HCT116 (cell line): ENCODE measurements at regions not wholly inside any gene's neighbourhood (a gene's known extent, or its start where the extent isn't known, plus 50 kb on each side); places are given as distances from the start of the nearest gene placed in this dataset.

Experiments used
- EGR1 ChIP-seq: IDR thresholded peaks from 2 replicates; pipeline ENCODE4 v1.6.1; 2012; ENCODE audit warnings: low read depth
- SIN3A ChIP-seq: IDR thresholded peaks from 2 replicates; pipeline ENCODE4 v1.6.1; 2012; ENCODE audit warnings: low read depth
- SP1 ChIP-seq: IDR thresholded peaks from 2 replicates; pipeline ENCODE4 v1.6.1; 2012; ENCODE audit warnings: low read depth
- TCF7L2 ChIP-seq: IDR thresholded peaks from 2 replicates; pipeline ENCODE4 v1.7.0; 2011; ENCODE audit warnings: borderline replicate concordance, inconsistent platforms; ENCODE audit not compliant: insufficient read depth, insufficient read length; ENCODE audit errors: extremely low read depth
- YY1 ChIP-seq: IDR thresholded peaks from 2 replicates; pipeline ENCODE4 v1.6.1; 2011; ENCODE audit warnings: low read length, low read depth, moderate library complexity, mild to moderate bottlenecking; ENCODE audit not compliant: insufficient replicate concordance; ENCODE audit errors: extremely low read depth
- ZFX ChIP-seq: fragments of 450-650 bp; IDR thresholded peaks from 2 replicates; pipeline ENCODE4 v1.6.1; 2017
- TF ChIP-seq, protein P1 (sequence below): IDR thresholded peaks from 2 replicates; pipeline ENCODE4 v1.6.1; 2012; ENCODE audit warnings: low read depth
- TF ChIP-seq, protein P2 (sequence below): IDR thresholded peaks from 2 replicates; pipeline ENCODE4 v1.6.1; 2012
- TF ChIP-seq, protein P3 (sequence below), 3 experiments: fragments of 200-600 bp in 1 of 3; sonication (generic) in 1 of 3; IDR thresholded peaks in 2 of 3; conservative IDR thresholded peaks in 1 of 3; 2 replicates each; pipeline ENCODE4 v1.5.1; 2012 to 2017; ENCODE audit warnings: low read depth in 2 of 3, low read length in 2 of 3, antibody characterized with exemption in 1 of 3, borderline replicate concordance in 1 of 3, control low read depth in 1 of 3, mild to moderate bottlenecking in 1 of 3, mixed read lengths in 1 of 3, mixed run types in 1 of 3, moderate library complexity in 1 of 3; ENCODE audit not compliant: insufficient read depth in 1 of 3

DNA sequence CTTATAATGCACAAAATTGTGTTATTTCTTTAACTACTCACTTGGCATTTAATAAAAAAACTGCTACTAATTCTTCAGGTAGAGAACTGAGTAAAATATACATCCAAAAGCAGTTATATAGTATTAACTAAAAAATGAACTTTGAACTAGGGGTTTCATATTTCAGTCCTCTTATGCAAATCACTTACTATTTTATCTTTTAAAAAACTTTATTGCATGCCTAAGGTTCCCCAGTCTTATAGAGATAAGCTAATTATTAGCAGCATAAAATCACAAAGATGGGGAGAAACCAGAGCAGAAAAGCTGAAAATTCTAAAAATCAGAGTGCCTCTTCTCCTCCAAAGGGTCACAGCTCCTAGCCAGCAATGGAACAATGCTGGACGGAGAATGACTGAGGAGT lies 228.0 kb downstream of the CALCRL start (continued):
- TF ChIP-seq, protein P1, sequence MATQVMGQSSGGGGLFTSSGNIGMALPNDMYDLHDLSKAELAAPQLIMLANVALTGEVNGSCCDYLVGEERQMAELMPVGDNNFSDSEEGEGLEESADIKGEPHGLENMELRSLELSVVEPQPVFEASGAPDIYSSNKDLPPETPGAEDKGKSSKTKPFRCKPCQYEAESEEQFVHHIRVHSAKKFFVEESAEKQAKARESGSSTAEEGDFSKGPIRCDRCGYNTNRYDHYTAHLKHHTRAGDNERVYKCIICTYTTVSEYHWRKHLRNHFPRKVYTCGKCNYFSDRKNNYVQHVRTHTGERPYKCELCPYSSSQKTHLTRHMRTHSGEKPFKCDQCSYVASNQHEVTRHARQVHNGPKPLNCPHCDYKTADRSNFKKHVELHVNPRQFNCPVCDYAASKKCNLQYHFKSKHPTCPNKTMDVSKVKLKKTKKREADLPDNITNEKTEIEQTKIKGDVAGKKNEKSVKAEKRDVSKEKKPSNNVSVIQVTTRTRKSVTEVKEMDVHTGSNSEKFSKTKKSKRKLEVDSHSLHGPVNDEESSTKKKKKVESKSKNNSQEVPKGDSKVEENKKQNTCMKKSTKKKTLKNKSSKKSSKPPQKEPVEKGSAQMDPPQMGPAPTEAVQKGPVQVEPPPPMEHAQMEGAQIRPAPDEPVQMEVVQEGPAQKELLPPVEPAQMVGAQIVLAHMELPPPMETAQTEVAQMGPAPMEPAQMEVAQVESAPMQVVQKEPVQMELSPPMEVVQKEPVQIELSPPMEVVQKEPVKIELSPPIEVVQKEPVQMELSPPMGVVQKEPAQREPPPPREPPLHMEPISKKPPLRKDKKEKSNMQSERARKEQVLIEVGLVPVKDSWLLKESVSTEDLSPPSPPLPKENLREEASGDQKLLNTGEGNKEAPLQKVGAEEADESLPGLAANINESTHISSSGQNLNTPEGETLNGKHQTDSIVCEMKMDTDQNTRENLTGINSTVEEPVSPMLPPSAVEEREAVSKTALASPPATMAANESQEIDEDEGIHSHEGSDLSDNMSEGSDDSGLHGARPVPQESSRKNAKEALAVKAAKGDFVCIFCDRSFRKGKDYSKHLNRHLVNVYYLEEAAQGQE: no peak
- no peak for TF ChIP-seq ZFX
- TF ChIP-seq TCF7L2: no peak
- TF ChIP-seq SP1: no peak
- TF ChIP-seq SIN3A: no peak
- no peak for TF ChIP-seq YY1
- TF ChIP-seq EGR1: no peak
- TF ChIP-seq, protein P2, sequence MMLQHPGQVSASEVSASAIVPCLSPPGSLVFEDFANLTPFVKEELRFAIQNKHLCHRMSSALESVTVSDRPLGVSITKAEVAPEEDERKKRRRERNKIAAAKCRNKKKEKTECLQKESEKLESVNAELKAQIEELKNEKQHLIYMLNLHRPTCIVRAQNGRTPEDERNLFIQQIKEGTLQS: no peak
- TF ChIP-seq, protein P3, sequence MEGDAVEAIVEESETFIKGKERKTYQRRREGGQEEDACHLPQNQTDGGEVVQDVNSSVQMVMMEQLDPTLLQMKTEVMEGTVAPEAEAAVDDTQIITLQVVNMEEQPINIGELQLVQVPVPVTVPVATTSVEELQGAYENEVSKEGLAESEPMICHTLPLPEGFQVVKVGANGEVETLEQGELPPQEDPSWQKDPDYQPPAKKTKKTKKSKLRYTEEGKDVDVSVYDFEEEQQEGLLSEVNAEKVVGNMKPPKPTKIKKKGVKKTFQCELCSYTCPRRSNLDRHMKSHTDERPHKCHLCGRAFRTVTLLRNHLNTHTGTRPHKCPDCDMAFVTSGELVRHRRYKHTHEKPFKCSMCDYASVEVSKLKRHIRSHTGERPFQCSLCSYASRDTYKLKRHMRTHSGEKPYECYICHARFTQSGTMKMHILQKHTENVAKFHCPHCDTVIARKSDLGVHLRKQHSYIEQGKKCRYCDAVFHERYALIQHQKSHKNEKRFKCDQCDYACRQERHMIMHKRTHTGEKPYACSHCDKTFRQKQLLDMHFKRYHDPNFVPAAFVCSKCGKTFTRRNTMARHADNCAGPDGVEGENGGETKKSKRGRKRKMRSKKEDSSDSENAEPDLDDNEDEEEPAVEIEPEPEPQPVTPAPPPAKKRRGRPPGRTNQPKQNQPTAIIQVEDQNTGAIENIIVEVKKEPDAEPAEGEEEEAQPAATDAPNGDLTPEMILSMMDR (IDR thresholded peaks at IDR 0.05 in 2 of 3, conservative IDR thresholded peaks at IDR 0.05 in 1 of 3; ENCODE audit: borderline replicate concordance in 1 of 3, insufficient read depth in 1 of 3, low read depth in 2 of 3, low read length in 2 of 3): no peak
- TF ChIP-seq, all 23 proteins: peak for 0
